IMR-90 (cell line): ENCODE measurements at regions not wholly inside any gene's neighbourhood (a gene's known extent, or its start where the extent isn't known, plus 50 kb on each side); places are given as distances from the start of the nearest gene placed in this dataset.
"Not testable (repeated sequence)": the region's sequence is repeated elsewhere in the genome, so short reads cannot be mapped to it uniquely, and the experiment has no call there.

Experiments used
- ATAC-seq: fragments of 200-7000 bp; cut with Tn5 transposase; 2 replicates; pipeline ENCODE4 v1.9.1; 2020; ENCODE audit warnings: low read depth, mild to moderate bottlenecking, moderate library complexity
- BruUV-seq: library from RNA; stranded (reverse); fragments of 400-500 nt; replicated peaks from 2 replicates; lab custom pipeline; 2021; lab: Mats Ljungman, UMichigan
- CTCF ChIA-PET: fragments of 300-600 bp; formaldehyde crosslinking; extraction: SDS; loops from one replicate; lab custom pipeline; 2021; ENCODE audit warnings: antibody characterized with exemption; lab: Yijun Ruan, JAX
- POLR2A ChIA-PET: fragments of 300-600 bp; sonication (Branson Sonifier 250); formaldehyde crosslinking; loops from one replicate; lab custom pipeline; 2022; ENCODE audit warnings: antibody characterized with exemption; ENCODE audit not compliant: unreplicated experiment; lab: Charles Lee
- DNase-seq: peaks from one replicate; pipeline ENCODE4 v3.0.0; 2013
- H2AFZ ChIP-seq: replicated peaks from 2 replicates; pipeline ENCODE3; 2013; ENCODE audit warnings: low read length, mild to moderate bottlenecking; ENCODE audit not compliant: poor library complexity
- H2AK5ac ChIP-seq: 2 replicates; pipeline ENCODE4 v1.6.1; 2013; ENCODE audit warnings: low read depth, low read length, inconsistent platforms
- H2AK9ac ChIP-seq: replicated peaks from 2 replicates; pipeline ENCODE3; 2013; ENCODE audit warnings: mild to moderate bottlenecking, low read depth, low read length, moderate library complexity; ENCODE audit not compliant: poor library complexity
- H2BK120ac ChIP-seq: 2 replicates; pipeline ENCODE4 v1.6.1; 2013; ENCODE audit warnings: low read depth, low read length, inconsistent platforms
- H2BK15ac ChIP-seq: 3 replicates; pipeline ENCODE4 v1.6.1; 2013; ENCODE audit warnings: low read depth, low read length, inconsistent platforms
- H2BK20ac ChIP-seq: 2 replicates; pipeline ENCODE4 v1.6.1; 2013; ENCODE audit warnings: low read depth, mild to moderate bottlenecking, inconsistent platforms, low read length, moderate library complexity
- H2BK5ac ChIP-seq: 2 replicates; pipeline ENCODE4 v1.6.1; 2013; ENCODE audit warnings: mild to moderate bottlenecking, low read depth, low read length, inconsistent platforms; ENCODE audit not compliant: poor library complexity, severe bottlenecking
- H3K14ac ChIP-seq: replicated peaks from 2 replicates; pipeline ENCODE4 v1.6.1; 2013; ENCODE audit warnings: low read depth, low read length, inconsistent platforms
- H3K18ac ChIP-seq: 2 replicates; pipeline ENCODE4 v1.6.1; 2013; ENCODE audit warnings: low read depth, low read length, control low read depth
- H3K23ac ChIP-seq: 2 replicates; pipeline ENCODE4 v1.6.1; 2013; ENCODE audit warnings: low read depth, low read length, inconsistent platforms
- H3K27ac ChIP-seq: 2 replicates; pipeline ENCODE4 v1.5.1; 2013; ENCODE audit warnings: mild to moderate bottlenecking, control low read depth, low read length; ENCODE audit not compliant: insufficient read depth
- H3K27me3 ChIP-seq: 2 replicates; pipeline ENCODE4 v1.6.1; 2013; ENCODE audit warnings: low read length; ENCODE audit not compliant: control insufficient read depth, insufficient read depth
- H3K36me3 ChIP-seq: 2 replicates; pipeline ENCODE4 v1.6.1; 2013; ENCODE audit warnings: low read length, mixed read lengths; ENCODE audit not compliant: control insufficient read depth, insufficient read depth
- H3K4ac ChIP-seq: 2 replicates; pipeline ENCODE4 v1.6.1; 2013; ENCODE audit warnings: low read depth, low read length, inconsistent platforms
- H3K4me1 ChIP-seq: 2 replicates; pipeline ENCODE4 v1.6.1; 2013; ENCODE audit warnings: low read length, mixed read lengths; ENCODE audit not compliant: control insufficient read depth, insufficient read depth
- H3K4me2 ChIP-seq: 2 replicates; pipeline ENCODE4 v1.6.1; 2013; ENCODE audit warnings: low read depth, mild to moderate bottlenecking, control low read depth, low read length, moderate library complexity
- H3K4me3 ChIP-seq: 2 replicates; pipeline ENCODE4 v1.5.1; 2013; ENCODE audit warnings: low read depth, mild to moderate bottlenecking, control low read depth, low read length, moderate library complexity; ENCODE audit not compliant: insufficient read depth
- H3K56ac ChIP-seq: 2 replicates; pipeline ENCODE4 v1.6.1; 2013; ENCODE audit warnings: low read length, inconsistent platforms; ENCODE audit not compliant: insufficient read depth; ENCODE audit errors: extremely low read depth
- H3K79me1 ChIP-seq, 2 experiments: 2 replicates each; pipeline ENCODE4 v1.6.1; 2013; ENCODE audit warnings: low read length in 2 of 2, inconsistent platforms in 1 of 2, low read depth in 1 of 2
- H3K9ac ChIP-seq: 2 replicates; pipeline ENCODE4 v1.6.1; 2013; ENCODE audit warnings: low read depth, low read length, control low read depth
- H3K9me1 ChIP-seq: 2 replicates; pipeline ENCODE4 v1.6.1; 2013; ENCODE audit warnings: low read length, inconsistent platforms; ENCODE audit not compliant: insufficient read depth
- H3K9me3 ChIP-seq: 2 replicates; pipeline ENCODE4 v1.6.1; 2013; ENCODE audit warnings: low read length; ENCODE audit not compliant: control insufficient read depth, insufficient read depth
- H4K20me1 ChIP-seq: 2 replicates; pipeline ENCODE4 v1.6.1; 2013; ENCODE audit warnings: low read length, inconsistent platforms; ENCODE audit not compliant: insufficient read depth
- H4K5ac ChIP-seq: 2 replicates; pipeline ENCODE4 v1.6.1; 2013; ENCODE audit warnings: mild to moderate bottlenecking, low read depth, low read length, control low read depth
- H4K8ac ChIP-seq, 2 experiments: 2 replicates each; pipeline ENCODE4 v1.6.1; 2013; ENCODE audit warnings: low read depth in 2 of 2, low read length in 2 of 2, control low read depth in 1 of 2, inconsistent platforms in 1 of 2
- H4K91ac ChIP-seq: 2 replicates; pipeline ENCODE4 v1.6.1; 2013; ENCODE audit warnings: low read depth, low read length, inconsistent platforms; ENCODE audit not compliant: insufficient read depth
- WGBS, 2 experiments: methylation state at CpG; one replicate each; pipeline versions ENCODE4 v1.1.5 to v1.1.7; 2013; ENCODE audit warnings: missing lambda C conversion rate in 2 of 2; ENCODE audit not compliant: insufficient read length in 1 of 2; ENCODE audit errors: extremely low coverage in 2 of 2; 5-methylcytosine and 5-hydroxymethylcytosine counted together
- dilution Hi-C: fragments of 300-500 bp; cut with HindIII; formaldehyde crosslinking; loops from one replicate; pipeline ENCODE4 v1.14.3; 2018; ENCODE audit warnings: low sequenced_read_pairs; ENCODE audit not compliant: unreplicated experiment
- in situ Hi-C: fragments of 300-500 bp; cut with MboI; formaldehyde crosslinking; loops from 3 replicates; pipeline ENCODE4 v1.14.3; 2019; ENCODE audit warnings: low sequenced_read_pairs, inconsistent platforms, mixed read lengths
- intact Hi-C: fragments of 100-400 bp; cut with micrococcal nuclease; formaldehyde crosslinking; loops from 2 replicates; pipeline ENCODE4 v1.10.0; 2022

GRCh38 chr1:221969298-221969858, 227.5 kb upstream of the DUSP10 start:
- H2BK120ac ChIP-seq, H3K4me2 ChIP-seq, intact Hi-C loops, CTCF ChIA-PET, H3K18ac ChIP-seq, H3K36me3 ChIP-seq, H3K56ac ChIP-seq, H2AK5ac ChIP-seq, H4K20me1 ChIP-seq, H4K8ac ChIP-seq, H3K9ac ChIP-seq, H3K9me3 ChIP-seq, H2AFZ ChIP-seq, H3K4me3 ChIP-seq, H3K23ac ChIP-seq, in situ Hi-C loops, dilution Hi-C loops, DNase-seq, BruUV-seq, H3K79me1 ChIP-seq, H3K27ac ChIP-seq, POLR2A ChIA-PET, H4K91ac ChIP-seq, ATAC-seq, H3K27me3 ChIP-seq, H4K5ac ChIP-seq, H2BK15ac ChIP-seq, H3K4ac ChIP-seq, H3K14ac ChIP-seq, H2AK9ac ChIP-seq, H3K4me1 ChIP-seq, H2BK5ac ChIP-seq, H3K9me1 ChIP-seq, H2BK20ac ChIP-seq: not testable (repeated sequence)
- WGBS, 2 experiments = 98% methylated on average over 4 of the region's 6 CpGs; no CpG with 5 or more reads in 1 of the 2 experiments

GRCh38 chr1:221967538-221967937, 225.6 kb upstream of the DUSP10 start:
- H2BK15ac ChIP-seq, BruUV-seq, H3K27me3 ChIP-seq, H3K4me1 ChIP-seq, CTCF ChIA-PET, H3K9me1 ChIP-seq, in situ Hi-C loops, H3K4me2 ChIP-seq, H3K23ac ChIP-seq, H2BK5ac ChIP-seq, H2AK9ac ChIP-seq, H3K27ac ChIP-seq, H3K9me3 ChIP-seq, H4K20me1 ChIP-seq, H3K4me3 ChIP-seq, H3K18ac ChIP-seq, POLR2A ChIA-PET, H2AK5ac ChIP-seq, H2BK120ac ChIP-seq, dilution Hi-C loops, DNase-seq, H3K14ac ChIP-seq, H3K79me1 ChIP-seq, H3K36me3 ChIP-seq, H3K9ac ChIP-seq, H2BK20ac ChIP-seq, H4K91ac ChIP-seq, H4K8ac ChIP-seq, H3K56ac ChIP-seq, ATAC-seq, H3K4ac ChIP-seq, H4K5ac ChIP-seq, H2AFZ ChIP-seq, intact Hi-C loops: not testable (repeated sequence)
- WGBS, 2 experiments = 69% methylated on average over 3 of the region's 9 CpGs; no CpG with 5 or more reads in 1 of the 2 experiments
